ENCODE measurements at regions not wholly inside any gene's neighbourhood (a gene's known extent, or its start where the extent isn't known, plus 50 kb on each side); places are given as distances from the start of the nearest gene placed in this dataset.

- no peak for DNase-seq (ENCODE audit: low read depth, low spot score)
- in situ Hi-C loops (cut with HindIII; ENCODE audit: low sequenced_read_pairs), result no loop called here
- no peak for TF ChIP-seq CTCF (IDR thresholded peaks at IDR 0.05; ENCODE audit: low read depth, low read length)
- H3K4me3 ChIP-seq (ENCODE audit: low read depth, low read length), result no peak overlapping the region
These were observed 643.4 kb downstream of the CCDC171 start for GRCh38 chr9:16196206-16196605.

- no peak for DNase-seq (ENCODE audit: low read depth, low spot score)
- in situ Hi-C loops (cut with HindIII; ENCODE audit: low sequenced_read_pairs), result no loop called here
- TF ChIP-seq CTCF (IDR thresholded peaks at IDR 0.05; ENCODE audit: low read depth, low read length), result no peak
- H3K4me3 ChIP-seq (ENCODE audit: low read depth, low read length), result no peak overlapping the region
These were observed 644.9 kb downstream of the CCDC171 start for GRCh38 chr9:16197578-16198370.

- DNase-seq (ENCODE audit: low read depth, low spot score), result no peak
- no peak for TF ChIP-seq CTCF (IDR thresholded peaks at IDR 0.05; ENCODE audit: low read depth, low read length)
- in situ Hi-C loops (cut with HindIII; ENCODE audit: low sequenced_read_pairs), result no loop called here
These were observed 646.2 kb downstream of the CCDC171 start for GRCh38 chr9:16198996-16199395.

GRCh38 chr9:16202221-16202620 is 649.4 kb downstream of the CCDC171 start:
- DNase-seq (ENCODE audit: low read depth, low spot score), result peak; percentile 50
- no peak for TF ChIP-seq CTCF (IDR thresholded peaks at IDR 0.05; ENCODE audit: low read depth, low read length)
- in situ Hi-C loops (cut with HindIII; ENCODE audit: low sequenced_read_pairs), result no loop called here
- no peak overlapping the region for H3K4me3 ChIP-seq (ENCODE audit: low read depth, low read length)

More at GRCh38 chr9:16198996-16199395, 646.2 kb downstream of the CCDC171 start:
- H3K4me3 ChIP-seq (ENCODE audit: low read depth, low read length), result no peak overlapping the region

- H3K4me3 ChIP-seq (ENCODE audit: low read depth, low read length), result no peak overlapping the region
- TF ChIP-seq CTCF (IDR thresholded peaks at IDR 0.05; ENCODE audit: low read depth, low read length), result no peak
- DNase-seq (ENCODE audit: low read depth, low spot score), result peak; percentile 92
- in situ Hi-C loops (cut with HindIII; ENCODE audit: low sequenced_read_pairs), result no loop called here
These were observed 650.3 kb downstream of the CCDC171 start for GRCh38 chr9:16202914-16203728.

GRCh38 chr9:16203729-16204573 is 651.1 kb downstream of the CCDC171 start:
- DNase-seq (ENCODE audit: low read depth, low spot score), result peak; percentile 77
- in situ Hi-C loops (cut with HindIII; ENCODE audit: low sequenced_read_pairs), result no loop called here
- no peak overlapping the region for H3K4me3 ChIP-seq (ENCODE audit: low read depth, low read length)
- no peak for TF ChIP-seq CTCF (IDR thresholded peaks at IDR 0.05; ENCODE audit: low read depth, low read length)

Data from astrocyte of the spinal cord (primary cell).